Right ventricle myocardium superior (tissue), 1 donor: ENCODE measurements at regions not wholly inside any gene's neighbourhood (a gene's known extent, or its start where the extent isn't known, plus 50 kb on each side); places are given as distances from the start of the nearest gene placed in this dataset.

Source experiments
- ATAC-seq: fragments of 200-7000 bp; cut with Tn5 transposase; one replicate; pipeline ENCODE4 v1.9.1; 2020; ENCODE audit warnings: mild to moderate bottlenecking; ENCODE audit not compliant: poor library complexity
- DNase-seq: peaks from one replicate; pipeline ENCODE4 v3.0.0-alpha.2; 2020
- intact Hi-C: fragments of 100-400 bp; cut with DNase I; formaldehyde crosslinking; loops from one replicate; pipeline ENCODE4 v1.11.2; 2022
- donor health status: DM: no; HTN: yes; CAD: no; lungs with severe emphysema.

DNA sequence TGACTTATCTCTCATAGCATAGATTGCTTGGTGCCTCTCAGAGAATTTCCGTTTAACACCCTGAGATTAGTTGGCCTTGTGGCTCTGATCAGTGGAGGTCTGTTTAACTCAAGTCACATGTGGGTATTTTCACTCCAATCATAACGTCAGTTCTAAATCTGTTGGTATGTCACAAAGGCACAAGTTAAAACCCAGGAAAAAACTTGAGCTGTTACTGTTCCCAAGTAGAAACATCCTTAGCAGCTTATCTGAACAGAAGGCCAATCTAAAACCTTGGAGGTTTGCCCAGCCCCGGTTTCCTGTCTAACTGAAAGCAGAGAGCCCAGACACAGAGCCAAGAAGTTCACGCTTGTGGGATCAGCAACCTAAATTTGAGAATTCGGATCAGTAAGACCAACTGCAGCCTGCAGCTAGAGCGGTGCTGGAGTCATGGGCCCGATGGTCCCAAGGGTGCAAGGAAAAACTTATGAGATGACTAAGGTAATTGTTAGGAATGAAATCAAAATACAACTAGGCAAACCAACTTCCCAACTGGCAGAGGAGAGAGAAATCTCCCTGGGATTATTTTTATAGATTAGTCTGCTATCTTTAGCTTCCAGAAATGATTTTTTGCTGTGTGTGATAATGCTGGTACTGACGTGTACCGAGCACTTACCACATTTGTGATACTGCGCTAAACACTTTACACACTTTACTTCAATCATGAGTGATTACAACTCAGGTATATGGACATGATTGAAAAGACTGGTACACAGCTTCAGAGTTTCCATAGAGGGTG is 90.2 kb upstream of the C1orf21 start:
- intact Hi-C loops = no loop called here
- ATAC-seq = peak; percentile 92

DNA sequence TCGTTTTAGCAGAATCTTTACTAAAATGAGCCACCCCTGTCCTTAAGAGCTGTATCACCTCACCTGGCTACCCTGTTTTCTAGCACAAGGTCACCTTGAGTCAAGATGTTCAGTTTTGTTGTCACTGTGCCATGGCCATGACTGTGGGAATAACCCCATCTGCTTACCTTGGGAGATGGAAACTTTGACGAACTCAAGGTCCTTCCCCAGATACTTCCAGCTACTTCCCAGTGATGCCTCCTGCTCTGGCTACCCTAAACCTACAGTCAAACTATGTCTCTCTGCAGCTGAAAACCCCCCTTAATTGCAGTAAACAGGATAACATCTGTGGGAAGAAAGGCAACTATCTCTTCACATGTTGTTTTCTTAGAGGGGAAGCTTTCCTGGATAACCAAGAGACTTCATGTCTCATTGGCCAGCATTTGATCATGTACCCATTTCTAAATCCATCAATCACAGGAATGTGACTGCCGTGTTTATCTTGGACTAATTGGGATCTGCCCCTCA is 89.5 kb upstream of the C1orf21 start:
- DNase-seq (no peak), ATAC-seq (no peak)
- intact Hi-C loops = no loop called here

More for the DNA sequence above, 90.2 kb upstream of the C1orf21 start:
- DNase-seq = peak; percentile 91

DNA sequence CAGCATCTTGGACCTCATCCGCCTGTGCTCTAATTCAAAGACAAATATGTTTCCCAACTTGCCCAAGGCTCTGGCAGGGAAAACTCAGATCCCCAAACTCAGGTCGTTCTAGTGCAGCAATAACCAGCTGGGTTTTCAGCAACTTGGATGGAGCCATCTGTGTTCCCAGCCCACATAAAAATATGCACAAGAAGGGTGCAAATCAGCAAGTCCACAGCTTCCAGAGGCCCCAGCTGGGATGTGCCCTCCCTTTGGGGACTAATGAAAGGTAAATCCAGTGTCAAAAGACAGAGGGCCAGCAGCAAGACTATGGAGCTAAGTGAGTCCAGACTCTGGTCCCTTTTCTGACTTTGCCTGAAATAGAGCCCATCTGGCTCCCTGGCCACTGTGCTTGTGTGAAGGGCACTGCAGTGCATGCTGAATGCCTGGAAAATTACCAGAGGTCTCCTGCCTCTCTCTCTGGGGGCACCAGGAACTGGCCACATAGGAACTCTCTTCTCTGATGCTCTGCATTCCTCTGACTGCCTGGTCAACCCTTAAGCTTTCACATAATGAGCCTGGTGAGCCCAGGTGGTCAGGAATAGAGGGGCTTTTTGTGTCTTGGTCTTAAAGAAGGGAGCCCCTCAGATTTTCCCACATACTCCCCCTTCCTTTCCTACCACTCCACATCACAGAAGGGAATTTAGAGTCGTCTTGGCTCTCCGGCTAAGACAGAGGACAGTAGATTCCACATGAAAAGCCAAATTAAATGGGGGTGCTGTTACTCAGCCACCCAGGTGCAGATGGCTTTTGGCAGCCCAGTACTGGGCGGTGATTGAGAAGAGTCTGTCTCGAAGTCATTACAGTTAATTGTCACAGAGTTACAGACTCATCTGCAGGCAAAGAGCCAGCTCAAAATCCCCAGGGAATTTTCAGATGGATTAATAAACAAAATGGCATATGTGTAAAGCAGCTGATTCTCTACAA is 88.1 kb upstream of the C1orf21 start:
- DNase-seq (no peak), ATAC-seq (peak; percentile 14)
- intact Hi-C loops = no loop called here

- DNase-seq = no peak
- intact Hi-C loops = no loop called here
- ATAC-seq = no peak
Measured at GRCh38 chr1:184299406-184299790, 87.4 kb upstream of the C1orf21 start.

- intact Hi-C loops = no loop called here
- no peak for ATAC-seq
- no peak for DNase-seq
Measured at GRCh38 chr1:184299796-184300195, 87.0 kb upstream of the C1orf21 start.

DNA sequence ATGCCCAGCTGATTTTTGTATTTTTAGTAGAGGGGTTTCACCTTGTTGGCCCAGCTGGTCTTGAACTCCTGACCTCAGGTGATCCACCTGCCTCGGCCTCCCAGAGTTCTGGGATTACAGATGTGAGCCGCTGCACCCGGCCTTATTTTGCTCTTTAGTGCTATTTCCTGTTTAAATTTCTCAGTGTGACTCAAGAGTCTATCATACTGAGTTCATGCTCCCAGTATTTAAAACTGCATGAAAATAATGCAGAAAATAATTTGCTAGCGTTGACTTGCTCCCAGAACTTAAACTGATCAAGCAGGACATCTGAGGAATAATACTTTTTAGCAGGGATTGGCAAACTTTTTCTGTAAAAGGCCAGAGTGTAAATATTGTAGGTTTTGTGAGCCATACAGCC is 86.4 kb upstream of the C1orf21 start:
- no peak for ATAC-seq
- no peak for DNase-seq
- intact Hi-C loops = no loop called here

GRCh38 chr1:184301227-184301626 is 85.6 kb upstream of the C1orf21 start:
- intact Hi-C loops = no loop called here
- ATAC-seq (no peak), DNase-seq (no peak)

DNA sequence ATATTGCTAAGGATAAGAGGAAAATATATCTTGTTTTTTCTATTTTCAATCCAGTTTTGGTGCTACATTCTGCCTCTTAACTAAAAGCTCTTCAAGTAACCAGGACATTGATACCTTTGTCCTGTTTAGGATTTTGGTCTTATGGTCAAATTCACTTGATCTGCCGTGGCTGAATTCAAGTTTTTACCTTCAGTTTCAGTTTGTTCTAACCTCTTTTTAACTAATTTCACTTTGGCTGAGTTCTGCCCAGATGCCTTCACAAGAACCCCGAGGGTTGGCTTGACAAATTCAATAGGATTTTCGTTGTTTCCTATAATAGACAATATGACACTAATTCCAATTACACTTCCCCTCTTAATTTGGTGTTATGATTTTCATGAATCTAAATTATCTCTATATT is 84.5 kb upstream of the C1orf21 start:
- intact Hi-C loops = no loop called here

GRCh38 chr1:184310157-184310819 is 76.5 kb upstream of the C1orf21 start:
- DNase-seq = no peak
- no peak for ATAC-seq
- intact Hi-C loops = no loop called here

More for the DNA sequence above, 84.5 kb upstream of the C1orf21 start:
- DNase-seq = no peak
- no peak for ATAC-seq

GRCh38 chr1:184311580-184311979 is 75.2 kb upstream of the C1orf21 start:
- ATAC-seq = no peak
- intact Hi-C loops = no loop called here
- DNase-seq = no peak

- intact Hi-C loops = no loop called here
- DNase-seq (no peak), ATAC-seq (no peak)
Measured at GRCh38 chr1:184315254-184315653, 71.6 kb upstream of the C1orf21 start.

GRCh38 chr1:184319879-184320278 is 67.0 kb upstream of the C1orf21 start:
- ATAC-seq = no peak
- intact Hi-C loops = no loop called here
- DNase-seq = no peak

DNA sequence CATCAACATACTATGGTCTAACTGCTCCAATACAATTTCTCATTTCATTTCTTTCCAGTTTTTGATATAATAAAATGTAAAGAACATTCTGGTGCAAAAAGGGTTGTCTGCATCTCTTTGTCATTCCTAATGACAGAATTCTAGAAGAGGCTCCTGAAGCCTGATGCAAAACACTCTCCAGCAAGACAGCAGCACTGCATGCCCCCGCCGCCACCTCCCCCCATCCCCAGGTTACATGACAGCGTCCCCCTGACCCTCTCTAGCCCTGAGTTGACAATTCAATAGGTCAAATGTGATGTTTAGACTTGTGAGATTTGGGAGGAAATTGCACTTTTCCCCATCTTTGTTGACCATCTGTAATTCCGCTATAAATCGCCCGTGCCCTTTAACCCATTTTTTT is 64.6 kb upstream of the C1orf21 start:
- ATAC-seq = no peak
- intact Hi-C loops = no loop called here
- DNase-seq = no peak

DNA sequence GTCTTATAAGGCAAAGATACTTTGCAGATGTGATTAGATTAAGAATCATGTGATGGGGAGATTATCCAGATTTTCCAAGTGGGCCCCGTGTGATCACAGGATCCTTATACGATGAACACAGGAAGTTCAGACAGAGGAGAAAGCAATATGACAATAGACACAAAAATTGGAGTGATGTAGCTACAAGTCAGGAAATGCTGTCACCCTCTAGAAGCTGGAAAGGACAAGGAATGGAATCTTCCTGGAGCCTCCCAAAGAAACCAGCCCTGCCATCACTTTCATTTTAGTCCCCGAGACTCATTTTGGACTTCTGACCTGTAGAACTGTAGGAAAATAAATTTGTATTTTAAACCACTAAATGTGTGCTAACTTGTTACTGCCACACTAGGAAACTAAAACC is 61.9 kb upstream of the C1orf21 start:
- ATAC-seq (no peak), DNase-seq (no peak)
- intact Hi-C loops = no loop called here

GRCh38 chr1:184326278-184326677 is 60.6 kb upstream of the C1orf21 start:
- intact Hi-C loops = no loop called here

GRCh38 chr1:184329245-184329953 is 57.4 kb upstream of the C1orf21 start:
- ATAC-seq (no peak), DNase-seq (no peak)
- intact Hi-C loops = no loop called here

More at GRCh38 chr1:184326278-184326677, 60.6 kb upstream of the C1orf21 start:
- ATAC-seq (no peak), DNase-seq (no peak)

DNA sequence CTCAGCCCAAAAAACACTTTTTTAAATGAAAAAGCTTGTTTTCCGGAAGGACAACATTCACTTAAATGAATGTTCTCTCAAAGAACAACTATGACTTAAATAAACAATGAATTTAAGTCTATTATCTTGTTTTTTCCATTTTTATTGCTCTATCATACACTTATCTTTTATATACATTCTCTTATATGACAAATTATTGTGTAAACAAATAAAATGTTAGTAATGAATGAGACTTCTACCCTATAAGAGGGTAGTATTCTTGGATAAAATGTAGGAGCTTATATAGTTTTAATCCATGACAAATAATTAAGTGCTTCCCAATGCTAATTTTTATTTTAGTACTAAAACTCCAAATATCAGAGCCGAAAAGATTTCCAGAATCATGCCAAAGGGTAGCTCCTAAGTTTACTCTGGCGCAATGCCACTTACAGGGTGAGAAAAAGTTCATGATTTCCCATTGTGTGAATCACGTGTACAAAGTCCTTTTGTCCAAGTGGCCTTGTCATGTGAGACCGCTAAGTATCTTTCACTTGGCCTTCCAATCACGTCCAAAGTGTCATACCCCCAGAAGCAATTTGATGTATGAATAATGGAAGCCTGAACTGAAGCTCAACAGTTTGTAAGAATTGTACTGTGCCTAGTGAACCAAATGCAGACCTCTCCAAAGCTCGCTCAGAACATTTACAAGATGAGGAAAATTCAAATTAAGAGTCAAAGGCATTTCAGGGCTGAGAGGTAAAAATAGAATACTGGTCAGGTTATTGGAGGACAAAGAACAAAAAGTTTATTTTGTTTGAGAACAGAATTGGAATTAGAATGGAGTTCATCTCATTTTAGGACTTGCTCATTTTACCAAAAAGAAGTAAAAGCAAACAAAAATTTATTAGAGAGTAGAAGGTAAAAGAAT is 56.6 kb upstream of the C1orf21 start:
- ATAC-seq (peak; percentile 70), DNase-seq (no peak)
- intact Hi-C loops = no loop called here

DNA sequence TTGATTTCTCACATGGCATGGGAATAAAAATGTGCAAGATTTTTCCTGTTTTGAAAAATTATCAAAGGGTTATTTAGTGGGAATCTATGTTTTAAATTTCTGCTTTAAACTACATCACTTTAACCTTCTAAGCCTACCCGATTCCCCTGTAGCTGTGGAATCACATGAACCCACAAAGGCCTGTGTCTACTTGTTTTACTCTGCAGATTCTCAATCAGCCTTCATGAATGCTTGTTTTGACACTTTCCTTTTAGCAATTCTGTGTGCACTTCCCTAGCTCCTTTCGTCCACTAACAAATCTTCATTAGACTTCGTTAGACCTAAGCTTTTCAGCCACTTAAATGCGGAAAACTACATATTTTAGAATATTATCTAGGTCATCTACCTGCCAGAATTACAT is 56.0 kb upstream of the C1orf21 start:
- DNase-seq = no peak
- ATAC-seq = no peak
- intact Hi-C loops = no loop called here
